ENCODE measurements at regions not wholly inside any gene's neighbourhood (a gene's known extent, or its start where the extent isn't known, plus 50 kb on each side); places are given as distances from the start of the nearest gene placed in this dataset.

DNA sequence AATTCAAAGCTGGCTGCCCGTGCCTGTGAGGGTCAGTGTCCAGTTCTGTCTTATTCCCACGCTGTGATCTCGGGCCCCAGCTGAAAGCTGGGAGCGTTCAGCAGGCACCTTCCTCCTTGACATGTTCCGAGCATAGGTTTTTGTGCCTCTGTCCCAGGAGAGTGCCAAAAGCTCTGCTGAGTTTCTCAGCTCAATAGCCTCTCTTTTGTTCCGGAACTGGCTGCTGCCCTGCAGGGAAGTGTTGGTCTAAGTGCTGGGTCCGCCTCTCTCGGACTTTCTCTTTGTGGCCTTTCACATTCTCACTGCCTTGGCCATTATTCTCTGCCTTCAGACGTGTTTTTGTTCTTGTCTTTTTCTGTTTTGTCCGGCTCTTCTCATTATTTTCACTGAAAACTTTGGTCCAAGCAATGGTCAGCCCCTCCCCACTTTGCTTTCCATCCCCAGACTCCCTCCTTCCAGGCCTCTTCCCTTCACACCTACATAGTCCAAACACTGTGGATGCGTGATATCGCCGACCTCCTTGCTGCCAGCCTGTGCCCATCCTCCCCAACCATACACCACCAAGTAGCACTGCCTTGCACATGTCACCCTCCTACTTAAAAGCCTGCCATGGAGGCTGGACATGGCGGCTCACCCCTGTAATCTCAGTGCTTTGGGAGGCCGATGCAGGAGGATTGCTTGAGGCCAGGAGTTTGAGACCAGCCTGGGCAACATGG, 233.8 kb downstream of the RHOU start:
- TF ChIP-seq POLR2A (IDR thresholded peaks at IDR 0.05) = no peak
- TF ChIP-seq, protein P1, sequence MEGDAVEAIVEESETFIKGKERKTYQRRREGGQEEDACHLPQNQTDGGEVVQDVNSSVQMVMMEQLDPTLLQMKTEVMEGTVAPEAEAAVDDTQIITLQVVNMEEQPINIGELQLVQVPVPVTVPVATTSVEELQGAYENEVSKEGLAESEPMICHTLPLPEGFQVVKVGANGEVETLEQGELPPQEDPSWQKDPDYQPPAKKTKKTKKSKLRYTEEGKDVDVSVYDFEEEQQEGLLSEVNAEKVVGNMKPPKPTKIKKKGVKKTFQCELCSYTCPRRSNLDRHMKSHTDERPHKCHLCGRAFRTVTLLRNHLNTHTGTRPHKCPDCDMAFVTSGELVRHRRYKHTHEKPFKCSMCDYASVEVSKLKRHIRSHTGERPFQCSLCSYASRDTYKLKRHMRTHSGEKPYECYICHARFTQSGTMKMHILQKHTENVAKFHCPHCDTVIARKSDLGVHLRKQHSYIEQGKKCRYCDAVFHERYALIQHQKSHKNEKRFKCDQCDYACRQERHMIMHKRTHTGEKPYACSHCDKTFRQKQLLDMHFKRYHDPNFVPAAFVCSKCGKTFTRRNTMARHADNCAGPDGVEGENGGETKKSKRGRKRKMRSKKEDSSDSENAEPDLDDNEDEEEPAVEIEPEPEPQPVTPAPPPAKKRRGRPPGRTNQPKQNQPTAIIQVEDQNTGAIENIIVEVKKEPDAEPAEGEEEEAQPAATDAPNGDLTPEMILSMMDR (IDR thresholded peaks at IDR 0.05) = no peak

Data from upper lobe of left lung (tissue), 4 donors.